ENCODE measurements at regions not wholly inside any gene's neighbourhood (a gene's known extent, or its start where the extent isn't known, plus 50 kb on each side); places are given as distances from the start of the nearest gene placed in this dataset.

DNA sequence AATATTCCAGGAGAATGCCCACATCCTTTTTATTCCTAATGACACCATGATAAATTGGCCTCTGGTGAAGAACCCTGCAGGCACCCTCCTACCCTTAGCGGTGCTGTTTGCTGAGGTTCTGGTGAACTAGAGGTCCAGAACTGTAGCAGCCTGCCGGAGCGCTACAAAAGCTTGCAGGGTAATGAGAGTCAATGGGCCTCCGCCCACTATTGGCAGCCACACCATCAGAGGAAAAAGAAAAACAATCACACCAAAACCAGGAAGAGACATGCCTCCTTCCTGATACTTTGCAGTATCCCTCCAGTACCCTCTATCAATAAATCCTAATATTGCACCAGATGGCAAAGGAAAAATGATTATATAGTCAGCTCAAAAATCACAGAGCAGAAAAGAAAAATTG is 142.9 kb downstream of the SPTSSA start:
- Histone ChIP-seq H3K27me3 (peaks cover 16% of the 10 kb centered on the region), H3K36me3 (no peaks in the 10 kb centered on the region), H3K9me3 (no peaks in the 10 kb centered on the region), H3K27ac (no peak overlapping the region), H3K4me3 (ENCODE audit: low read depth in 1 of 2, low read length in 1 of 2) (no peak overlapping the region), H3K4me1 (ENCODE audit: control insufficient read depth in 1 of 2, insufficient read depth in 1 of 2, low read depth in 1 of 2, low read length in 1 of 2) (peaks cover 0 to under 1% of the 10 kb centered on the region in 2 experiments)
- TF ChIP-seq, protein P1, sequence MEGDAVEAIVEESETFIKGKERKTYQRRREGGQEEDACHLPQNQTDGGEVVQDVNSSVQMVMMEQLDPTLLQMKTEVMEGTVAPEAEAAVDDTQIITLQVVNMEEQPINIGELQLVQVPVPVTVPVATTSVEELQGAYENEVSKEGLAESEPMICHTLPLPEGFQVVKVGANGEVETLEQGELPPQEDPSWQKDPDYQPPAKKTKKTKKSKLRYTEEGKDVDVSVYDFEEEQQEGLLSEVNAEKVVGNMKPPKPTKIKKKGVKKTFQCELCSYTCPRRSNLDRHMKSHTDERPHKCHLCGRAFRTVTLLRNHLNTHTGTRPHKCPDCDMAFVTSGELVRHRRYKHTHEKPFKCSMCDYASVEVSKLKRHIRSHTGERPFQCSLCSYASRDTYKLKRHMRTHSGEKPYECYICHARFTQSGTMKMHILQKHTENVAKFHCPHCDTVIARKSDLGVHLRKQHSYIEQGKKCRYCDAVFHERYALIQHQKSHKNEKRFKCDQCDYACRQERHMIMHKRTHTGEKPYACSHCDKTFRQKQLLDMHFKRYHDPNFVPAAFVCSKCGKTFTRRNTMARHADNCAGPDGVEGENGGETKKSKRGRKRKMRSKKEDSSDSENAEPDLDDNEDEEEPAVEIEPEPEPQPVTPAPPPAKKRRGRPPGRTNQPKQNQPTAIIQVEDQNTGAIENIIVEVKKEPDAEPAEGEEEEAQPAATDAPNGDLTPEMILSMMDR (IDR thresholded peaks at IDR 0.05): no peak

DNA sequence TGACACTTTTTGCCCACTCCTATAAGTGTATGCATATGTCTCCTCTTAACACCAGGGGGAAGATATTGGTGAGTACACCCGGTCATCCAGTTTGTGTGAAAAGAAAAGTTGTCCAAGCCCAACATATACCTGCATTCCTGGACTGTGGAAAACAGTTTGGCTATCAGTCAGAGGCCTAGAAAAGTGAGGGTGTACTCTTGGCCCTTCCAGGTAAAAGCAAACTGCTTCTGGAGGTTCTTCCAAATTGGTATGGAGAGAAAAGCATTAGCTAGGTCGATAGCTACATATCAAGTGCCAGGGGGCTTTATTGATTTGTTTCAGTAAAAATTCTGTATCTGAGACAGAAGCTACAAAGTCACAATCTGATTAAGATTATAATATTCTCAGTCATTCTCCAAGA is 144.0 kb downstream of the SPTSSA start:
- Histone ChIP-seq H3K4me3 (ENCODE audit: low read depth in 1 of 2, low read length in 1 of 2) (no peak overlapping the region), H3K4me1 (ENCODE audit: control insufficient read depth in 1 of 2, insufficient read depth in 1 of 2, low read depth in 1 of 2, low read length in 1 of 2) (peaks cover 0 to 3% of the 10 kb centered on the region in 2 experiments), H3K36me3 (no peaks in the 10 kb centered on the region), H3K27ac (no peak overlapping the region), H3K27me3 (peaks cover 16% of the 10 kb centered on the region), H3K9me3 (no peaks in the 10 kb centered on the region)
- TF ChIP-seq, protein P1 (IDR thresholded peaks at IDR 0.05): no peak

DNA sequence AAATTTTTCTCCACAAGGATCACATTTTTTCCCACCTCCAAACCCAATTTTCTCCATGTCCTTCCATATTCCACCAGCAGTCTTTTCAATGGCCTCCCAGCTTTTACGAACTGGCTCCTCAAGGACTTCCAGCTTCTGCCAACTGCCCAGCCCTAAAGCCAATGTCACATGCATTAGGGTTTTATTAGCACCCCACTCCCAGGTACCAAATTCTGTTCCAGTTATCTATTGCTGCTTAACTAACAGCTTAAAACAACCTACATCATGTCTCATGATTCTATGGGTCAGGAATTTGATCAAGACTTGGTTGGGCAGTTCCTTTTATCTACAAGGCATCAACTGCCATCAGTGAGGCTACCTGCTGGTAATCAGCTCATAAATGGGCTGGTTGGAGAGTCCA is 151.3 kb downstream of the SPTSSA start:
- H3K9me3 ChIP-seq: no peaks in the 10 kb centered on the region
- H3K4me3 ChIP-seq (ENCODE audit: low read depth in 1 of 2, low read length in 1 of 2): no peak overlapping the region
- no peak overlapping the region for H3K27ac ChIP-seq
- peaks cover 34% of the 10 kb centered on the region for H3K27me3 ChIP-seq
- TF ChIP-seq, protein P1 (IDR thresholded peaks at IDR 0.05): no peak
- H3K36me3 ChIP-seq: no peaks in the 10 kb centered on the region
- H3K4me1 ChIP-seq (ENCODE audit: control insufficient read depth in 1 of 2, insufficient read depth in 1 of 2, low read depth in 1 of 2, low read length in 1 of 2): peaks cover 0 to 16% of the 10 kb centered on the region in 2 experiments

DNA sequence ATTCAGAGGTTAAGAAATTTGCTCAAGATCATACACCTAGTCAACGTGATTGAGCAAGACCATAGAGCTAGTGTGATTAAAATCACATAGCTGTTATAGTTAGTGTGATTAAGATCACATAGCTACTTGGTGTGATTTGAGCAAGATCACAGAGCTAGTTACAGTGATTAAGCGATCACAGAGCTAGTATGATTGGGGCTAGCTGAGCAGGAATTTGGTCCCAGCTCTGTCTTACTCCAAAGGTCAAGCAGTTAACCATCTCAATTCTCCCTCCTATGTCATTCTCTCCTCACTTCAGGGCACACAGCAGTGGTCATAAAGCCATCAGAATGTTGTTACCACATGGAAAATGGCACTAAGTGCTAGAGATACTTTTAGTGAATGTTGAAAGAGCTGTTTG is 158.2 kb downstream of the SPTSSA start:
- H3K27me3 ChIP-seq: peaks cover 11% of the 10 kb centered on the region
- no peak overlapping the region for H3K27ac ChIP-seq
- TF ChIP-seq, protein P1 (IDR thresholded peaks at IDR 0.05): no peak
- H3K36me3 ChIP-seq: no peaks in the 10 kb centered on the region
- no peak overlapping the region for H3K4me3 ChIP-seq (ENCODE audit: low read depth in 1 of 2, low read length in 1 of 2)
- no peaks in the 10 kb centered on the region for H3K9me3 ChIP-seq
- no peaks in the 10 kb centered on the region for H3K4me1 ChIP-seq (ENCODE audit: control insufficient read depth in 1 of 2, insufficient read depth in 1 of 2, low read depth in 1 of 2, low read length in 1 of 2)

DNA sequence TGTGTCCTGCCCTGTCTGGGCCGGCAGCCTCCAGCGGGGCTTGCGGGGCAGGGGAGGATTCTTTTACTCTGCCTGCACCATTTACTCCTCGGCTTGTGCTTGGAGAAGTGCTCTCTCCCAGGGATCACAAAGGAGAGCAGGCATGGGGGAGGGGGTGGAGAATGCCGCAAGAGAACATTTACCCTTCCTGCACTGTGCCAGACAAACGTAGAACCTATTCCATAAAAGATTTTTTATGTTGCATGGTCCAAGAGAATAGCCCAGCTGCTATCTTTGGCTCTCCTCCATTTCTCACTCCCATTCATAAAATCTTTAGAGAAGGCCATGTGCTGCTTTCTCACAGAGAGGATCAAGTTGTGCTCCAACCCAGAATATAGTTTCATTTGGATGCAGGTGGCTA is 159.4 kb downstream of the SPTSSA start:
- Histone ChIP-seq H3K4me1 (ENCODE audit: control insufficient read depth in 1 of 2, insufficient read depth in 1 of 2, low read depth in 1 of 2, low read length in 1 of 2) (no peaks in the 10 kb centered on the region), H3K36me3 (no peaks in the 10 kb centered on the region), H3K9me3 (no peaks in the 10 kb centered on the region), H3K27me3 (no peaks in the 10 kb centered on the region), H3K27ac (no peak overlapping the region), H3K4me3 (ENCODE audit: low read depth in 1 of 2, low read length in 1 of 2) (no peak overlapping the region)
- TF ChIP-seq, protein P1 (IDR thresholded peaks at IDR 0.05): no peak
